H9 (cell line): ENCODE measurements at regions not wholly inside any gene's neighbourhood (a gene's known extent, or its start where the extent isn't known, plus 50 kb on each side); places are given as distances from the start of the nearest gene placed in this dataset.

Experiments used
- DNase-seq: peaks from one replicate; pipeline ENCODE4 v3.0.0-alpha.2; 2017
- H2AFZ ChIP-seq: one replicate; pipeline ENCODE4 v1.6.1; 2013; ENCODE audit warnings: mild to moderate bottlenecking, low read length, control low read depth, moderate library complexity
- H2AK5ac ChIP-seq: 2 replicates; pipeline ENCODE4 v1.6.1; 2013; ENCODE audit warnings: low read length, control low read depth, mixed read lengths; ENCODE audit not compliant: insufficient read length
- H2BK120ac ChIP-seq: one replicate; pipeline ENCODE4 v1.6.1; 2013; ENCODE audit warnings: low read depth, mild to moderate bottlenecking, low read length, control low read depth, inconsistent platforms; ENCODE audit not compliant: poor library complexity, severe bottlenecking
- H2BK12ac ChIP-seq: 2 replicates; pipeline ENCODE4 v1.6.1; 2013; ENCODE audit warnings: low read length, control low read depth, mixed read lengths, low read depth; ENCODE audit not compliant: insufficient read length
- H2BK15ac ChIP-seq: 2 replicates; pipeline ENCODE4 v1.6.1; 2013; ENCODE audit warnings: low read depth, low read length, control low read depth
- H2BK20ac ChIP-seq: one replicate; pipeline ENCODE4 v1.6.1; 2013; ENCODE audit warnings: low read depth, mild to moderate bottlenecking, low read length, control low read depth, inconsistent platforms; ENCODE audit not compliant: poor library complexity, severe bottlenecking
- H2BK5ac ChIP-seq: 2 replicates; pipeline ENCODE4 v1.6.1; 2013; ENCODE audit warnings: low read length, control low read depth, mixed read lengths; ENCODE audit not compliant: insufficient read length
- H3K14ac ChIP-seq: 2 replicates; pipeline ENCODE4 v1.6.1; 2013; ENCODE audit warnings: low read length, control low read depth; ENCODE audit not compliant: insufficient read depth
- H3K18ac ChIP-seq: 2 replicates; pipeline ENCODE4 v1.6.1; 2013; ENCODE audit warnings: low read depth, mild to moderate bottlenecking, mixed read lengths, low read length, control low read depth; ENCODE audit not compliant: insufficient read length
- H3K23ac ChIP-seq: 2 replicates; pipeline ENCODE4 v1.6.1; 2013; ENCODE audit warnings: low read length, control low read depth, mixed read lengths, low read depth; ENCODE audit not compliant: insufficient read length
- H3K23me2 ChIP-seq: 2 replicates; pipeline ENCODE4 v1.6.1; 2013; ENCODE audit warnings: low read depth, mild to moderate bottlenecking, mixed read lengths, low read length, control low read depth; ENCODE audit not compliant: insufficient read length, poor library complexity, severe bottlenecking
- H3K27ac ChIP-seq: 2 replicates; pipeline ENCODE4 v1.5.1; 2013; ENCODE audit warnings: low read length, control low read depth, mixed read lengths, low read depth; ENCODE audit not compliant: insufficient read length
- H3K27me3 ChIP-seq: 2 replicates; pipeline ENCODE4 v1.6.1; 2013; ENCODE audit warnings: low read length, control low read depth, inconsistent platforms; ENCODE audit not compliant: insufficient read depth
- H3K4ac ChIP-seq: 2 replicates; pipeline ENCODE4 v1.6.1; 2013; ENCODE audit warnings: low read depth, mild to moderate bottlenecking, control low read depth, inconsistent platforms, low read length, moderate library complexity
- H3K4me1 ChIP-seq: 2 replicates; pipeline ENCODE4 v1.6.1; 2013; ENCODE audit warnings: low read length, control low read depth, inconsistent platforms; ENCODE audit not compliant: insufficient read depth
- H3K4me2 ChIP-seq: 2 replicates; pipeline ENCODE4 v1.6.1; 2013; ENCODE audit warnings: low read length, control low read depth, mixed read lengths; ENCODE audit not compliant: insufficient read length, insufficient read depth
- H3K56ac ChIP-seq: 2 replicates; pipeline ENCODE4 v1.6.1; 2013; ENCODE audit warnings: low read depth, mild to moderate bottlenecking, mixed read lengths, low read length, control low read depth; ENCODE audit not compliant: insufficient read length
- H3K79me1 ChIP-seq: 2 replicates; pipeline ENCODE4 v1.6.1; 2013; ENCODE audit warnings: low read depth, mild to moderate bottlenecking, moderate library complexity, low read length, control low read depth, inconsistent platforms; ENCODE audit not compliant: insufficient read depth, poor library complexity, severe bottlenecking
- H3K79me2 ChIP-seq: 2 replicates; pipeline ENCODE4 v1.6.1; 2013; ENCODE audit warnings: low read length, control low read depth, inconsistent platforms; ENCODE audit not compliant: insufficient read depth
- H3K9ac ChIP-seq: 2 replicates; pipeline ENCODE4 v1.6.1; 2013; ENCODE audit warnings: low read length, control low read depth, mixed read lengths; ENCODE audit not compliant: insufficient read length; ENCODE audit errors: extremely low read depth
- H3K9me3 ChIP-seq: one replicate; pipeline ENCODE4 v1.6.1; 2013; ENCODE audit warnings: low read depth, low read length, inconsistent platforms; ENCODE audit not compliant: control insufficient read depth
- H3T11ph ChIP-seq: one replicate; pipeline ENCODE4 v1.6.1; 2013; ENCODE audit warnings: mild to moderate bottlenecking, low read length, control low read depth, inconsistent platforms
- H4K20me1 ChIP-seq: one replicate; pipeline ENCODE4 v1.6.1; 2013; ENCODE audit not compliant: control insufficient read depth, insufficient read length, insufficient read depth
- H4K5ac ChIP-seq: 2 replicates; pipeline ENCODE4 v1.6.1; 2013; ENCODE audit warnings: low read depth, mild to moderate bottlenecking, mixed read lengths, low read length, control low read depth; ENCODE audit not compliant: insufficient read length
- H4K8ac ChIP-seq: replicated peaks from 2 replicates; pipeline ENCODE4 v1.6.1; 2013; ENCODE audit warnings: low read length, control low read depth, mixed read lengths, low read depth; ENCODE audit not compliant: insufficient read length
- H4K91ac ChIP-seq: 2 replicates; pipeline ENCODE4 v1.6.1; 2013; ENCODE audit warnings: low read depth, mild to moderate bottlenecking, moderate library complexity, mixed read lengths, low read length, control low read depth; ENCODE audit not compliant: insufficient read length
- H3K27ac Mint-ChIP-seq, 3 experiments: 2 replicates in 2 of 3; 3 replicates in 1 of 3; pipeline ENCODE4 v1.8.0; 2020 to 2021; ENCODE audit warnings: mixed read lengths in 3 of 3, mild to moderate bottlenecking in 1 of 3, moderate library complexity in 1 of 3
- H3K27me3 Mint-ChIP-seq: 2 replicates; pipeline ENCODE4 v1.8.0; 2021; ENCODE audit warnings: low read depth, mild to moderate bottlenecking, moderate library complexity, mixed read lengths
- H3K36me3 Mint-ChIP-seq, 3 experiments: 2 replicates in 2 of 3; 3 replicates in 1 of 3; pipeline ENCODE4 v1.8.0; 2020 to 2021; ENCODE audit warnings: low read depth in 3 of 3, mixed read lengths in 3 of 3; ENCODE audit not compliant: insufficient read depth in 1 of 3
- H3K4me1 Mint-ChIP-seq, 2 experiments: 2 replicates each; pipeline ENCODE4 v1.8.0; 2020; ENCODE audit warnings: mixed read lengths in 2 of 2
- H3K4me3 Mint-ChIP-seq, 2 experiments: 2 replicates in 1 of 2; 3 replicates in 1 of 2; pipeline ENCODE4 v1.8.0; 2020 to 2021; ENCODE audit warnings: mild to moderate bottlenecking in 2 of 2, mixed read lengths in 2 of 2, moderate library complexity in 1 of 2
- H3K9me3 Mint-ChIP-seq, 2 experiments: 2 replicates in 1 of 2; 3 replicates in 1 of 2; pipeline ENCODE4 v1.8.0; 2020; ENCODE audit warnings: mild to moderate bottlenecking in 2 of 2, mixed read lengths in 2 of 2, moderate library complexity in 1 of 2
- CTCF ChIP-seq: fragments of 200-600 bp; sonication (generic); conservative IDR thresholded peaks from 3 replicates; pipeline ENCODE4 v1.8.0; 2021; ENCODE audit warnings: antibody characterized with exemption, mild to moderate bottlenecking
- WGBS: extraction: QIAGEN DNeasy Blood & Tissue Kit; methylation state at CpG from one replicate; pipeline ENCODE4 v1.1.7; 2013; ENCODE audit warnings: missing lambda C conversion rate, low lambda C conversion rate, mixed read lengths; ENCODE audit not compliant: insufficient read length; ENCODE audit errors: extremely low coverage; 5-methylcytosine and 5-hydroxymethylcytosine counted together

- Histone ChIP-seq H2AK5ac (no peak overlapping the region), H3K27ac (no peak overlapping the region), H2BK5ac (no peak overlapping the region), H3K56ac (no peak overlapping the region), H3K14ac (no peak overlapping the region), H3K9me3 (peaks cover 98% of the 10 kb centered on the region), H3K79me1 (no peaks in the 10 kb centered on the region), H2BK120ac (no peak overlapping the region), H3K23me2 (peaks cover 2% of the 10 kb centered on the region), H2BK12ac (no peak overlapping the region), H2AFZ (no peak overlapping the region), H4K91ac (no peak overlapping the region), H3K4me2 (no peak overlapping the region), H3K23ac (no peak overlapping the region), H2BK15ac (no peak overlapping the region), H3K18ac (no peak overlapping the region), H3K9ac (no peak overlapping the region), H4K5ac (no peak overlapping the region), H3K4ac (no peak overlapping the region), H3K27me3 (no peaks in the 10 kb centered on the region), H4K8ac (no peak overlapping the region), H4K20me1 (no peaks in the 10 kb centered on the region), H3K4me1 (no peaks in the 10 kb centered on the region), H3T11ph (no peak overlapping the region), H2BK20ac (no peak overlapping the region), H3K79me2 (no peaks in the 10 kb centered on the region)
- Mint-ChIP-seq H3K27me3 (peaks cover 1% of the 10 kb centered on the region; the same call in 1 of the 2 replicates), H3K4me3 (no peak overlapping the region), H3K9me3 (peaks cover 91 to 95% of the 10 kb centered on the region in 2 experiments), H3K27ac (no peak overlapping the region), H3K4me1 (no peaks in the 10 kb centered on the region), H3K36me3 (peaks cover 4 to 17% (median 12%) of the 10 kb centered on the region in 3 experiments; a peak in 6 of 7 replicates)
- WGBS, result no CpG with 5 or more reads among the region's 5 CpGs
- no peak for TF ChIP-seq CTCF
- DNase-seq, result no peak
Observed at GRCh38 chr17:22507823-22508222, 815.5 kb downstream of the KCNJ18 start.
